A673 (cell line): ENCODE measurements at regions not wholly inside any gene's neighbourhood (a gene's known extent, or its start where the extent isn't known, plus 50 kb on each side); places are given as distances from the start of the nearest gene placed in this dataset.

Experiments used
- CTCF ChIP-seq: fragments of 300-800, 200-600 bp; sonication (generic); conservative IDR thresholded peaks from 2 replicates; pipeline ENCODE4 v1.5.1; 2017; ENCODE audit warnings: low read depth, mild to moderate bottlenecking, antibody characterized with exemption, low read length, moderate library complexity, mixed read lengths
- EZH2 ChIP-seq: fragments of 200-600 bp; sonication (generic); IDR thresholded peaks from 2 replicates; pipeline ENCODE4 v1.6.1; 2017; ENCODE audit warnings: borderline replicate concordance, low read depth, mild to moderate bottlenecking, mixed read lengths, antibody characterized with exemption, low read length; ENCODE audit not compliant: poor library complexity, severe bottlenecking

- TF ChIP-seq CTCF (no peak), EZH2 (no peak)
These were observed 85.5 kb upstream of the TMEM132E start for GRCh38 chr17:34493917-34494316.
